ENCODE measurements at regions not wholly inside any gene's neighbourhood (a gene's known extent, or its start where the extent isn't known, plus 50 kb on each side); places are given as distances from the start of the nearest gene placed in this dataset.
"Not testable (repeated sequence)": the region's sequence is repeated elsewhere in the genome, so short reads cannot be mapped to it uniquely, and the experiment has no call there.

DNA sequence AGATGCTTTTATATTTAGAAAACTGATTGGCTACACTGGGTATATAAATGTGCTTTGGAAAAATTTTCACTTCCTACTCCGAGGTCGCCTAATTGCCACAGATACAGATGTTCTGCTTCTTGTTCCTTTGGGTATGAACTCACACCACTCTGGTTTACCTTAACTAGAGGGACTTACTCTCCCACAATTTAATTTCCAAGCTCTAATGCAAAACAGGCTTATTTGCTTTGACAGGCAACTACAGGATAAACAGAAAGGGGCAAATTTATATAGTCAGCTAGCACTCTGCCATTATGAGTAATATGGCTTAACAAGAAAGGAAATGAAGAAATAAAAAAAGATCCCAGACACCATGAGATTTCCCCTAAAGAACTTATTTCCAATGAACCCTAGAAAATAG lies 156.9 kb upstream of the ZFP64 start:
- no peak for DNase-seq (ENCODE audit: low read depth in 3 of 3, low spot score in 2 of 3)

DNA sequence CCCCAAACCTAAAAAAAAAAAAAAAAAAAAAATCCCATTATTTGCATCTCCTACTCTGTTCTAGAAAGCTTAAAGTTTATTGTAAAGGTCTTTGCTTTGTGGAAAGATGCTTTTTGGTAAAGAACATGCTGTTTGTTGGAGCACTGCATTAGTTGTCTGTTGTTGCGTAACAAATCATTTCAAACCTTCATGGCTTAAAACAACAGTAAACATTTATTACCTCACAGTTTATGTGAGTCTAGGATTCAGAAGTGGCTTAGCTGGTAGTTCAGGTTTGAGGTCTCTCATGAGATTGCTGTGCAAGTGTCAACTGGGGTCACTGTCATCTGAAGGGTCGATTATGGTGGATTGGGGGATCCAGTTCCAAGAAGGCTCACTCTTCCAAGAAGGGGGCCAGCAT lies 155.2 kb upstream of the ZFP64 start:
- no peak for DNase-seq (ENCODE audit: low read depth in 3 of 3, low spot score in 2 of 3)

DNA sequence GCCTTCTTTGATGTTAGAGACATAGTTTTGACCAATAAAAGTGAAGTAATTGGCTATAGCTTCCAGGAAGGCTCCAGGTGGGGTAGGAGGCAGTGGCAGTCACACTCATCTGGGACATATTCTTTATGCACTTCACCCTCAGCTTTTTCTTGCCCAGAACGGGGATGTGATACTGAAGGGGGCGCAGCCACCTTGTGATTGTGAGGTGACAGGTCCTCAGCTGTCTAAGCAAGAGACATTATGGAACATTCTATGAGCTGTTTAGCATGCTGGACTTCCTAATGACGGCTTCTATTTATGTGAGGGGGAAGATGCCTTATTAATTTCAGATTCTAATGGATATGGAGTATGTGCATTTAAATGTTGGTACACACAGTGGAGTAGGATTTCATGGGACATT lies 151.3 kb upstream of the ZFP64 start:
- no peak for DNase-seq (ENCODE audit: low read depth in 3 of 3, low spot score in 2 of 3)

DNA sequence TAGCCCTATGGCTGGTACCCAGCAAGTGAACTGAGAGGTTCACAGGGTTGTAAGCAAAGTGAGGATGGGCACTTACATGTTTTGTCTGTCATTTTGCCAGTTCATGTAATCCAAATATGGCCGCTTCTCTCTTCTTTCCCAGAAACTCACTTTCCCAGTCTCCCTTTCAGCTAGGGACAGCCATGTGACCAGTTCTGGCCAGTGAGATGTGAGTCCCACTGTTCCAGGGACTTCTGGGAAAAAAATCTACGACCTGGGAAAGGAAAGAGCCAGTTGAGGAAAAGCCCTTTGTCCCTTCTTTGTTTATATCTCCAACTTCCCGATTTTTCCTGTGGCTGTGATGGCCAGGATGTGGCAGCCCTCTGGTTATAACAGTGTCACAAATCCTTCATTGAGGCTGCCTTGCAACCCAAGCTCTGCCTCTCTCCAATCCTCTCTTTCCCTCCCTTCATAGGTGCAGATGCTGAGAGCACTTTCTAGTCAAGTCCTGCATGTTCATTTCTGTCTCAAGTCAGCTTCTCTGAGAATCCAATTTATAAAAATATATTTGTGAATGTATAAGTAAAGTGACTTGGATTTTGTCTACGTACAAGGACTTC lies 148.6 kb upstream of the ZFP64 start:
- DNase-seq (ENCODE audit: low read depth in 3 of 3, low spot score in 2 of 3) = no peak

DNA sequence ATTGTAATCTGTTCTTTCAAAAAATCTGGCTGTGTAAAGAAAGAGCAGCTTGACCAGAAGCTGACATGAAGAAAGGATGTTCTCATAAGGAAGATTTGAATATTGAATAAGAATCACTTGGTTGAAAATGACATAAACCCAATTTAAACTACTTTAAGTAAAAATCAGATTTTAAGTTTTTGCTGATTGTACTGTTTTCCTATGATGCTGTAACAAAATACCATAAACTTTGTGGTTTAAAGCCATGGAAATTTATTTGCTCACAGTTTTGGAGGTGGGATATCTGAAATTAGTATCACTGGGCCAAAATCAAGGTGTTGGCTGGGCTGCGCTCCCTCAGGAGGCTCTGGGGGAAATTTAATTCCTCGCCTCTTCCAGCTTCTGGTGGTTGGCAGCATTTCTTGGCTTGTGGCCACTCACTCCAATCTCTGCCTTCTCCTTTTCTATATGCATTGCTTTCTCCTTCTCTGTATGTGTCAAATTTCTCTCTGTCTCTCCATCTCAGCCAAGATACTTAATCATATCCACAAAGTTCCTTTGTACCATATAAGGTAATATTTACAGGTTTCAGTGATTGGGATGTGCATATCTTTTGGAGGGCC lies 141.2 kb upstream of the ZFP64 start:
- DNase-seq (ENCODE audit: low read depth in 3 of 3, low spot score in 2 of 3) = no peak

DNA sequence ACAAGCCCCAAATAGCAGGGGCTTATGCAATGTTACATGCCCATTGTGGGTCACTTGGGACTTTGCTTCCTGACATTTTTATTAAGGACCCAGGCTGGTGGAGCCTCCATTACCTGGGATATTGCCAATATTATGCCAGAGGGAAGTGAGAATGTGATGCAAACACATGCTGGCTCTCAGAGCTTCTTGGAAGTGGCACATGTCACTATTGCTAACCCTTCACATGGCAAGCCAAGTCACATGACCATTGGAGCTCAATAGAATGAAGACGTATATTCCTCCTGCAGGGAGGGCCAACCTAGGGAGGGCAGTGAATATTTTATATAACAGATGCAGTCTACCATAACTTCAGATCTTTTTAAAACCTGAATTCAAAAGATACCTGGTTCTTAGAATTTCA lies 140.7 kb upstream of the ZFP64 start:
- no peak for DNase-seq (ENCODE audit: low read depth in 3 of 3, low spot score in 2 of 3)

DNA sequence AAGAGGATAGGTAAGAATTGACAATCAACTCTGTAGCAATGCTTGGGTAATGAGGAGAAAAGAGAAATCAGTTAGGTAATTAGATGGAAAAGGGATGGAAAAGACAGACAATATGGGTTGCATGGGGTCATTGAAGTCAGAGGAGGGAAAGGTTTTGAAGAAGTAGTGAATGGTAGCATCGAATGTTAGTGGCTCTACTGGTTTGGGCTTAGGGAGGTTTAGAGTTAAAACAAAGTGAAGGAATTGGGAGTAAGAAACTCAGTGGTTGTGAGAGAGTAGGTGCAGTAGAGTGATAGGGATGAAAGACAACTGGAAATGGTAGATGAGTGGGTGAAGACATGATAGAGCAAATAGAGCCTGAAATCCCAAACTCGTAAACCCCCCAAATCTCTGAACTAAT lies 140.1 kb upstream of the ZFP64 start:
- no peak for DNase-seq (ENCODE audit: low read depth in 3 of 3, low spot score in 2 of 3)

DNA sequence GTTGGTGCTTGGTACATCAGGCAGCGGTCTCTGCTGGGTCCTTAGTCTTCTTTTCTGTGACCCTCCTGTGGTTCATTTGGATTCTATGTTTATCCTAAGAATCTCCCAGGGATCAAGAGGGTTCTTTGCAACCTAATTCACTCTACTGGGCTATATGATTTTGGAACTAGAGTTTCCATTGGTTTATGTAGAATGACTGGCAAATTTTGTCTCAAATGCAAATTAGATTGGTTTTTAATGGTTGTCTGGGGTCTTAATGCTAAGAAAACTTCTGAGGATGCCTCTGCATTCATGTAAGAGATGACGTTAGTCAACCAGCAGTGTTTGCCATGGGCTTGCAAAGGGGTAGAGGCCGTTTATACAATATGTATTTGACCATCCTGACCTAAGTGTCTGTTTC lies 129.8 kb upstream of the ZFP64 start:
- no peak for DNase-seq (ENCODE audit: low read depth in 3 of 3, low spot score in 2 of 3)

DNA sequence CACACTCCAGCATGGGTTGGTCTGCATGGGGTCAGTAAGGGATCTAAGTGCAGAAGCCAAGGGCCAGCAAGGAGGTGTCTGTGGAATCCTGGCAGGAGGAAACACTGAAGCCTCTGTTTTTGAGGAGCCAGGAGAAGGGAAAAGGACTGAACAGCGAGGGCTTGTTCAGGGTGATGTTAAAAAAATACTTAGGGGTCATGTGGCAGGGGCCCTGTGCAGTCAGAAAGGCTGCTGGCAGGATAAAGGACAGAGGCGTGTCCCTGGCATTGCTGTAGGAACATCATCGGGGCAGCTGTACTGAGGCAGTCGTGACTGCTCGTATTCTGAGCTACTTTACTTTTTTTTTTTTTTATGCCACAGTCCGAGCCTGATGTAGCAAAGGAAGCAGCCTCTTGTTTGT lies 127.1 kb upstream of the ZFP64 start:
- DNase-seq (ENCODE audit: low read depth in 3 of 3, low spot score in 2 of 3) = no peak

DNA sequence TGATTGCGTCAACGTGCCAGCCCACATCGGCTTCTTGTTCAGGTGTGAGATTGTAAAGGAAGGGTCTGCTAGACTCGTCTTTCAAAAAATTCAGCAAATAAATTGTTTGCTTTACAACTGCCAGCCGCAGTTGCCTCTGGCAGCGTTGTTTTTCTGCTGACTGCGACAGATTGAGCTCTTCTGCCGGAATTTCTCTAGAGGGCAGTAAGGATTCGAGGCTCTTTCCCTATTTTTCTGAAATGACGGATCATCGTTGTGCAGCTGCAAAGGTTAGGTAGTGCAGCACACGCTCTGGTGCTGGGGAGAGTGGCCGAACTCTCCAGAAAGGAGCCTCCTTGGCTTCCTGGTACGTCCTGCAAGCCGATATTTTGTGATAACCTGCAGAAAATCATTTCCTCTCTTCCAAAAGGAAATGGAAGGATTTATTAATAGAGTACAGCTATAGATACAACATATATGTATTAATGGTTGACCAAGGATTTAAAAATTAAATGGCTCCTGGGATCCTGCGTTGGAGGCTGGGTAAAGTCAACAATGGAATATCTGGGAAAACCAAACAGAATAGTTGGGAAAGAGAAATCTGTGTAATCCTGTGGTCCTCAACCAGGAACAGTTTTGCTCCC lies 121.9 kb upstream of the ZFP64 start:
- peak in 2 of 3 donors; percentile 25 to 27 for DNase-seq (ENCODE audit: low read depth in 3 of 3, low spot score in 2 of 3)

DNA sequence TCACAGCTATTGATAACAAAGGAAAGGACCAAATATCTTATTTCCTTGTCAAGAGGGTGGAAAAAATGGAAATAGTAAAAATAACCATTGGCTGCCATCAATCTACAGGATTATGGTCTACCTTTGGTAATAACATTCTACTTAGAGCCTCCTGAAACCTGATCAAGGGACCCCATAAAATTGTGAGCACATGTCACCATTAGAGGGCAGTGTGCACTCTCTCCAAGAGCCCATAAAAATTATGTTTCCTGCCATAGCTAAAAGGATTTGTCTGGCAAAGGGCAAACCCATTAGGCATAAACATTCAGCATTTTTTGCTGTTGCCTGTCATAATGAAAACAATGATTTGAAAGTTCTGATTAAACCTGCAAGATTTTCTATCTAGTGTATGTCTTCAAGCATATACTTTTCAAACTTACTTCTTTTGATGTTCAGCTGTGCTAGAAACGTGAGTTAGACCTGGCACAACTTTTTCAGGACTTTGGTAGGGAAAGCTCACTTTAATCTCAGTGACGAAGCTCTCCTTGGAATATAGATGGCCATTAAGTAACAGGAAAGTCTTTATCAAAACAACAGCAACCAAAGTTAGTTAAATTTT lies 120.7 kb upstream of the ZFP64 start:
- DNase-seq (ENCODE audit: low read depth in 3 of 3, low spot score in 2 of 3) = peak; percentile 56 to 65 (median 63)

DNA sequence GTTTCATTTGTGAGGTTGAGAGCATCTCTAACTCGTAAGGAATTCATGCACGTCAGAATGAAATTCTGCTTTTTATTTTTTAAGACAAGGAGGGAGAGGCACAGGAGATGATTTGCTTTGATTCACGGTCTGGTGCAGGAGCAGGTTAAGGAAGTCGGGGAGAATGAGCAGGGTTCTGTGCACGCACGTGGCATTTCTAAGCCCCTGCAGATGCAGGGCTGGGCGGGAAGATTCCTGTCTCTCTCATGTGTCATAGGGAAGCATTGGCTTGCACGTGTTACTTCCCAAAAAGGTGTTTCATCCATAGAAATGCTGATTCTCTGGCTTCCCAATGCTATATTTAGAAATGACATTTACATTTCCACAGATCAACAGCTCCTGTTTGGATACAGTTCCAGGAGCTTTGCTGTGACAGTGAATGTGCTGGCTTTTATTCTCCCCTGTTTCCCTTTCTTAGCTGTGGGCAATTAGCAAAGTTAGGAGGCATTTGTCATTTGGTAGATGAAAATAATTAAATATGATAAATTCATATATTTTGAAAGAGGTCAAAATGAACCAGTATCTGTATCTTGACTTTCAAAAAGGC lies 119.7 kb upstream of the ZFP64 start:
- no peak for DNase-seq (ENCODE audit: low read depth in 3 of 3, low spot score in 2 of 3)

DNA sequence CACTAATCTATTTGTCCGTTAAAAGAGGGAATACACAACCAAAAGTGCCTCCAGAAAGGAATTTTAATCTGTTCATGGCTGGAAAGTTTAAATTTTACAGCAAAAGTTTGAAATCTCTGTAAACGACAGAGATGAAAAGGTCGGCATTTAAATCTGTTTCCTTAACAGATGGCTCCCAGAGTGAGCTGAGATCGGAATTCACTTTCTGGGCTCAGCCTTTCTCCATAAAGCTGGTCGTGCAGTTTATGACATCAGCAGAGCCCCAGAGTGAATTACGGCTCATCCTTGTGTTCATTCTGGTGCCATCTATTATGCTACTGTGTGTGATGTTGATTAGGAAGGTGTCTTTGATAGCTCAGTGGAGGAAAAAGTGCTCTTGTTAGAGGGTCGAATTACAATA lies 117.6 kb upstream of the ZFP64 start:
- DNase-seq (ENCODE audit: low read depth in 3 of 3, low spot score in 2 of 3) = no peak

DNA sequence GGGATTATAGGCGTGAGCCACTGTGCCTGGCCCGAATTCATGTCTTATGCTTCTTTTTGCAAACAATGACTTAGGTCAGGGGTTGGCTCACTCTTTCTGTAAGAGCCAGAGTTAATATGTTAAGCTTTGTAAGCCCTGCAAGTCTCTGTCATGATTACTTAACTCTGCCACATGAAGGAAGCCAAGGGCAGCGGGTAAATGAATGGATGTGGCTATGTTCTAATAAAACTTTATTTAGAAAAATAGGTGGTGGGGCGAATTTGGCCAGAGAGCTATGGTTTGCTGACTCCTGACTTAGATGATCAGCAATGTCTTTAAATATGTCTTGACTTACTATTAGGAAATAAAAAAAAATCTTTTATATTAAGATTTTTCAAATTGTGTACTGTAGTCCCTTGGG lies 114.9 kb upstream of the ZFP64 start:
- DNase-seq (ENCODE audit: low read depth in 3 of 3, low spot score in 2 of 3) = no peak

DNA sequence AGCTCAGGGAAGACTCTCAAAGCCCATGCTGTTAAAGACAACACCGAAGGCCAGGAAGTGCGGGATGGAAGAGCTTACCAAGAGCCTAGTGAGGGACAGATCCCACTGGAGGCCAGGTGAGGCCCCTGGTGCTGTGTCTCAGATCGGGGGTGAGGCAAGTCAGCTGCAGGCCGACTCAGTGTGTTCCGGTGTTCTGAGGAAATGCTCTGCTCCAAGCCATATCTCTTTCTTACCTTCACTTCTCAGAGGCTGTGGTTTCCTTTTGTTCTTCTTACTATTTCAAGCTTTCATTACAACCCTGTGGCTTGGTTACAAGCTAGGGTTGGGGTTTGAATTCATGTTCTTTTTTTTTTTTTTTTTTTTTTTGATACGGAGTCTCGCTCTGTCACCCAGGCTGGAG lies 114.3 kb upstream of the ZFP64 start:
- DNase-seq (ENCODE audit: low read depth in 3 of 3, low spot score in 2 of 3) = no peak

DNA sequence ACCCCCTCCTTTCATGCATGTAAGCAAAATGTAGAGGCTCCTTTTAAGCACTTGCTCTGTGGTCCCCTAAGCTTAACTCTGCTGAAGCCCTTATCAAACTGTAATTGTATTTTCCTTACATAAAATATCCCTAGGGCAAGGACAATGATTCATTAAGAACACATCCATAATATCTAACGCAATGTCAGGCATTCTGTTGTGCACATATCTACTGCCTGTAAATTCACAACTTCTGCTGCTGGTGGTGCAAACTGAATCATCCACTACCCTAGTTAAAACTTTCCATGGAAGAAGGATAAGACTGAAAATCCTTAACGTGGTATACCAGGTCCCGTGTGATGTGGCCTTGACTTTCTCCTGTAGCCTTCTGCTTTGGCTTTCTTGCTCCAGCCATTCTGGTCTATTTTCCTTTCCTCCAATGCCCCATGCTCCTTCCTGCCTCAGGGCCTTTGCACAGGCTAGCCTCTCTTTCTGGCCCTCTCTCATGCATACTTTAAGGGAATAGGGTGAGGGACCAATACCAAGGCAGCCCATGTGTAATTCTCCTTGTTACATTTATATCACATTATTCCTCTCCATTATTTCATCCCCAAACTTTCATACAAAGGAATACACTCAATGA lies 113.6 kb upstream of the ZFP64 start:
- DNase-seq (ENCODE audit: low read depth in 3 of 3, low spot score in 2 of 3) = no peak

DNA sequence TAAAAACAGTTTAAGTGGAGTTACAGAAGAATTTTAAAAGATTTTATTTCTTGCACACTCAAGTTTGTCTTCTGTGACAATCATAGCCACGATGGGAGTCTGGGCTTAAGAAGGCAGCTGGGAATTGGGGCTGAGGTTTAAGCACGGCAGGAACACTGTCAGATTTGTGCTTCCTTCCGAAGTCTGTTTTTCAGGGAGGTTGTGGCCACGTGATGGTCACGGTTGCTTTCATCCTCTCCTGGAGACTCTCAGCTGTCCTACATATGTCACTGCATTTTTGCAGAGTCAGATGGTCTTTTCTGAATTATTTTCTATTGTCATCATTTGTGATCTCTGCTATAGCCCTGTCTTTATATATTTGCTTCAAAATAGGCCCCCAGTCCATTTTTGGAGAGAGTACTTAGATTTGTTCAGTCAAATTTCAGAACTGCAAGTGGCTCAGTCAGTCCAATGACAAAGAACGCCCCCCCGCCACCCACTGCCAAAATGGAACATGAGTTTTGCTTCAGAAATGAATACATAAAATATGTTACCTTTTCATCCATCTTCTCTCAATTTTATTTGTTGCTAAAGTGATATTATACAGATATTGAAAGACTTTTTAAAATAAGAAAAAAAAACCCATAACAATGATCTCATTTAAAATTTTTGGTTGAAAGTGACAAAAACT lies 111.8 kb upstream of the ZFP64 start:
- DNase-seq (ENCODE audit: low read depth in 3 of 3, low spot score in 2 of 3) = no peak

DNA sequence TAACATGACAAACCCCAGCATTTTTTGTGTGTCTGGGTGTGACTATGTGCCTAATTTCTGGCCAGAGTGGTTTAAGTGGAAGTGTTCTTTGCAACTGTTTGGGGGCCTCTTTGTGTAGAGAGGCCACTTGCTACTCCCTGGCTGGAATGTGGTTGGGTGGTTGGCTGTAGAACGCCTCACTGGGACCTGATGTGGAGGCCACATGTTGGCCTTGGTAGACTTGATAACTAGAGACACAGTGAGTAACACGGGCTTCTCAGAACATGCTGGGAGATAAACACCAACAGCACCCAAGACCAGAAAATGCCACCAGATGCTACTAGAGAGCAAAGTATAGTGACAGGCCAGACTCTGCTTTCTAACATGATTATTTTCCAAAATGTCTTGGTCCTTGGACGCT lies 111.2 kb upstream of the ZFP64 start:
- no peak for DNase-seq (ENCODE audit: low read depth in 3 of 3, low spot score in 2 of 3)

DNA sequence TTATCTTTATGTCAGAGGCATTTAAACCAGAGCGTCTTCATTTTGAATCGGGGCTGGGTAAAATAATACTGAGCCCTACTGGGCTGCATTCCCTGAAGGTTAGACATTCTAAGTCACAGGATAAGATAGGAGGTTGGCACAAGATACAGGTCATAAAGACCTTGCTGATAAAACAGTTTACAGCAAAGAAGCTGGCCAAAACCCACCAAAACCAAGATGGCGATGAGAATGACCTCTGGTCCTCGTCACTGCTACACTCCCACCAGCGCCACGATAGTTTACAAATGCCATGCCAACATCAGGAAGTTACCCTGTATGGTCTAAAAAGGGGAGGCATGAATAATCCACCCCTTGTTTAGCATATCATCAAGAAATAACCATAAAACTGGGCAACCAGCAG lies 110.5 kb upstream of the ZFP64 start:
- DNase-seq (ENCODE audit: low read depth in 3 of 3, low spot score in 2 of 3) = not testable (repeated sequence)

DNA sequence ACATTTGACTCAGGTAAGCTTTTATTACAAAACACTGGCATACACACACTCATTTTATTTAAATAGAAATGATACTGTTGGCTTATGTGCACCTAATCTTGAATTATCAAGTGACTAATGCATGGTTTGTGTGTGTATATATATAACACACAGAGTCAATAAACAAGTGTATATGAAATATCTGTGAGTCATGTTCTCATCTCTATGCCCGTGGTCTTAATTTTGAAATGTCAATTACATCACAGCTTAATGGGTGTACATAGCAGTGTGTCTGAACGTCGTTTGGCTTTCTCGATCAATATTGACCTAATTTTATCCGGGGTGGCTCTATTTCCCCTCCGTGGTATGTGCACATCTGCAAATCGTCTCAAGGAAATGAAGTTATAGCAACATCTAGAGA lies 104.0 kb upstream of the ZFP64 start:
- no peak for DNase-seq (ENCODE audit: low read depth in 3 of 3, low spot score in 2 of 3)

DNA sequence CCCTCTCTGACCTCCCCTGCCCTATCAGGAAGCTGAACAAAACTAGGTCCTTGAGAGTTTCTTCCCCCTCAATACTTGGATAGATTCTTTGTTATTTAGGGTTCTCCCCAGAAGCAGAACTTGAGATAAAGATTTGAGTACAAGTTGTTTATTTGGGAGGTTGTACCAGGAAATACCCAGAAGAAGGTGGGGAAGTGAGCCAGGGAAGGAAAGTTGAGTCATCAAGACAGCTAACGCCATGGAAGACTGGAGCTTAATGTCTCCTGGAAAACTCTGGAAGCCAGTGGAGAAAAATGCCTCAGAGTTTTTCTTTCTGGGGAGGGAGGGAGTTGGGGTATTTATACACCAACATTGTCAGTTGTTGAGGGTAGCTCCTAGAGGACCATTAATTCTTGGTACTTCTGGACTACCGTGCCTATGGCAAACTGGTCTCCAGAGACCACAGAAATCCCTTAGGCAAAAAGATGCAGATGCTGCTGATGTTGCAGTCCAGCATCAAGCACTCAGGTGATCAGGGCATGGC lies 102.6 kb upstream of the ZFP64 start:
- no peak for DNase-seq (ENCODE audit: low read depth in 3 of 3, low spot score in 2 of 3)
